NT2/D1 (cell line): ENCODE measurements at regions not wholly inside any gene's neighbourhood (a gene's known extent, or its start where the extent isn't known, plus 50 kb on each side); places are given as distances from the start of the nearest gene placed in this dataset.

Source experiments
- SUZ12 ChIP-seq: IDR thresholded peaks from 2 replicates; pipeline ENCODE4 v1.6.1; 2011; ENCODE audit not compliant: insufficient read length, insufficient read depth; ENCODE audit errors: extremely low read depth
- YY1 ChIP-seq: IDR thresholded peaks from 2 replicates; pipeline ENCODE4 v1.6.1; 2011; ENCODE audit not compliant: insufficient read length, insufficient read depth
- ZNF274 ChIP-seq: IDR thresholded peaks from 2 replicates; pipeline ENCODE4 v1.6.1; 2011; ENCODE audit warnings: mild to moderate bottlenecking, low read depth, low read length

DNA sequence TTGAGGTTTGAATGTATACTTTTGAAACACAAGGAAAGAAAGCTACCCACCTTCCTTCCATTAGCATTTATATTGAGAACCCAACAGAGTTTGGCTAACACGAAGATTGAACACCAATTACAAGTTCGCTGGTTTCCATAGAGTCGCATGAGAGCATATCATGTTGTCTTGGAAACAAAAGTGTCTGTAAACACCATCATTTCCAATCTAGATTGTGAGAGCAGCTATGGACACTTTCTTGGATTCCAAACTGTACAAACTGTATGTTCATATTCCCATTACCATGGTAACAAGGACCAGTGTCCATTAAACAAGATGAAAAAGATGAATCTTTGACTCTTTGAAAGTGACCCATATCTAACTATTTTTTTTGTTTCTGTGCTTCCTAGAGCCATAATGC lies 529.9 kb upstream of the ROBO1 start:
- no peak for TF ChIP-seq ZNF274
- no peak for TF ChIP-seq YY1
- TF ChIP-seq SUZ12 = no peak
